ENCODE measurements at regions not wholly inside any gene's neighbourhood (a gene's known extent, or its start where the extent isn't known, plus 50 kb on each side); places are given as distances from the start of the nearest gene placed in this dataset.

DNA sequence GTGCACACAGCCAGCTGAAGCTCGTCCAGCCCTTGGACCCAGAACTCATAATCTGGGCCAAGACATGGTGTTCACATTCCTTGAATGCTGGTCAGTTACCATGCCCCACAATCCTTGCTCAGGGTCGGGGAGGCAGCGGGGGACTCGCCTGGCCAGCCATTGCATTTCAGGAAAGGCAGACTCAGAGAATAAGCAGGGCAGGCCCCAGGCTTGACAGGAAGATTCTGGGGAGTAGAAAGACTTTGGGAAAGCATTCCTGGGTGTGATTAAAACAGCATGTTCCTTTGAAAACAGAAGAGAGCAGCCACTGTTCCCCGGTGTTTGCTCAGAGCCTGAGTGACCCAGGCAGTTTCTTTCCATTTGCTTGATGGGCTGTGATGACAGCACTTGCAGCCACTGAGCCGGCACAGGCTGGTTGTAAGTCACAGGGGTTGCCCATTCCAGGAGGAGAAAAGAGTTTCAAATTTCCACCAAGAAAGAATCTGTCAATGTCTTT lies 473.7 kb downstream of the TYW1 start:
- TF ChIP-seq, protein P1, sequence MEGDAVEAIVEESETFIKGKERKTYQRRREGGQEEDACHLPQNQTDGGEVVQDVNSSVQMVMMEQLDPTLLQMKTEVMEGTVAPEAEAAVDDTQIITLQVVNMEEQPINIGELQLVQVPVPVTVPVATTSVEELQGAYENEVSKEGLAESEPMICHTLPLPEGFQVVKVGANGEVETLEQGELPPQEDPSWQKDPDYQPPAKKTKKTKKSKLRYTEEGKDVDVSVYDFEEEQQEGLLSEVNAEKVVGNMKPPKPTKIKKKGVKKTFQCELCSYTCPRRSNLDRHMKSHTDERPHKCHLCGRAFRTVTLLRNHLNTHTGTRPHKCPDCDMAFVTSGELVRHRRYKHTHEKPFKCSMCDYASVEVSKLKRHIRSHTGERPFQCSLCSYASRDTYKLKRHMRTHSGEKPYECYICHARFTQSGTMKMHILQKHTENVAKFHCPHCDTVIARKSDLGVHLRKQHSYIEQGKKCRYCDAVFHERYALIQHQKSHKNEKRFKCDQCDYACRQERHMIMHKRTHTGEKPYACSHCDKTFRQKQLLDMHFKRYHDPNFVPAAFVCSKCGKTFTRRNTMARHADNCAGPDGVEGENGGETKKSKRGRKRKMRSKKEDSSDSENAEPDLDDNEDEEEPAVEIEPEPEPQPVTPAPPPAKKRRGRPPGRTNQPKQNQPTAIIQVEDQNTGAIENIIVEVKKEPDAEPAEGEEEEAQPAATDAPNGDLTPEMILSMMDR (conservative IDR thresholded peaks at IDR 0.05): no peak
- H3K27ac ChIP-seq: peak overlapping the region; percentile 97

DNA sequence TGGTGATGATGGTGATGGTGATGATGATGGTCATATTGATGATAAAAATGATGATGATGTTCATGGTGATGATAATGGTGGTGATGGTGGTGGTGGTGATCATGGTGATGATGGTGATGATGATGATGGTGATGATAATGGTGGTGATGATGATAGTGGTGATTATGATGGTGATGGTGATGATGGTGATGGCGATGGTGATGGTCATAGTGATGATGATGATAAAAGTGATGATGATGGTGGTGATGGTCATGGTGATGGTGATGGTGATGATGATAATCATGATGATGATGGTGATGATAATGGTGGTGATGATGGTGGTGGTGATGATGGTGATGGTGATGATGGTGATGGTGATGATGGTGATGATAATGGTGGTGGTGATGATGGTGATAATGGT lies 478.7 kb downstream of the TYW1 start:
- TF ChIP-seq, protein P1 (conservative IDR thresholded peaks at IDR 0.05): no peak
- H3K27ac ChIP-seq: no peak overlapping the region

DNA sequence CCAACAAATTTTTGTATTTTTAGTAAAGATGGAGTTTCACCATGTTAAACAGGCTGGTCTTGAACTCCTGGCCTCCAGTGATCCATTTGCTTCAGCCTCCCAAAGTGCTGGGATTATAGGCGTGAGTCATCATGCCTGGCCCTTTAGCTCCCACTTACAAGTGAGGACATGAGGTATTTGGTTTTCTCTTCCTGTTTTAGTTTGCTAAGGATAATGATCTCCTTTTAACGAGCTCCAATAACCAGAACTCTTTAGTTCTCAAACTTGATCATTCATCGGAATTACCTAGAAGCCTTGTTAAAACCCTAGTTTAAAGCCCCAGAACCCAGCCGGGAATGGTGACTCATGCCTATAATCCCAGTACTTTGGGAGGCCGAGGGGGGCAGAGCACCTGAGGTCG lies 481.4 kb downstream of the TYW1 start:
- no peak overlapping the region for H3K27ac ChIP-seq
- TF ChIP-seq, protein P1 (conservative IDR thresholded peaks at IDR 0.05): no peak

DNA sequence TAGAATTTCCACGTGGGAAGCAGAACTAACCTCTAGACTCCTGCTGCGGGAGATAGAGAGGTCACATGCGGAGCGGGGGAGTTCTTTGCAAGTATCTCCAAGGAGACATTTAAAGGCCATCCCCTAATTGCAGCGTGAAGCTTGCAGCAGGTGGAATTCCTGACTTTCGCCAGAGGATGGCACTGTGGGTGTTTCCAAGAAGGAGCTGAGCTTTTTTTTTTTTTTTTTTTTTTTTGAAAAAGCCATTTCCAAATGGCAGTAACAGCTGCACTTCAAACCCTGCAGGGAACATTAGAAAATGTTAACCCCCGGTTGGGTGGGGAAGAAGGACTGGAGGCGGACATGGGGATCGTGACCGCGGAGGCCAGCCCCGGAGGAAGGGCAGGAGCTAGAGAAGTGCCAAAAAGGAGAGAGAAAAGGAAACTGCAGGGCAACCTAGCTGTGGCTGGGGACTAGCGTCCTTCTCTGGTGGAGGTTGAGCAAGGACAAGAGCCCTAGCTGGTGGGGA lies 487.7 kb downstream of the TYW1 start:
- TF ChIP-seq, protein P1 (conservative IDR thresholded peaks at IDR 0.05): peak; percentile 94
- H3K27ac ChIP-seq: no peak overlapping the region

DNA sequence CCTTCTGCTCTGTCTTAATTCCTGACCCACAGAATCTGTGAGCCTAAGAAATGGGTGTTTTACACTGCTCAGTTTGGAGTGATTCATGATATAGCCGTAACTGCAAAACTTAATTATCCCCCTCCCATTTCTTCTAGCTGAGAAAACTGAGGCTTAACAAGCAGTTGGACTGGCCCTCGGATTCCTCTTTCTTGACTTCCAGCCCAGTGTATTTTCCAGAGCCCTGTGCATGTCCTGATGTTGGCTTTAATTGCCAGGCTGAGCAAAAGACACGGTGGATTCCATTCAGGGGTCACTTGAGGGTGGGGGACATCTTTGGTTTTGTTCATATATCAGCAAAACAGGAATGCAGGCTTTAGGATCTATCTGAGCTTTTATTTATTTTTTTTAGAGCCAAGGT lies 489.8 kb downstream of the TYW1 start:
- H3K27ac ChIP-seq: no peak overlapping the region
- TF ChIP-seq, protein P1 (conservative IDR thresholded peaks at IDR 0.05): no peak

DNA sequence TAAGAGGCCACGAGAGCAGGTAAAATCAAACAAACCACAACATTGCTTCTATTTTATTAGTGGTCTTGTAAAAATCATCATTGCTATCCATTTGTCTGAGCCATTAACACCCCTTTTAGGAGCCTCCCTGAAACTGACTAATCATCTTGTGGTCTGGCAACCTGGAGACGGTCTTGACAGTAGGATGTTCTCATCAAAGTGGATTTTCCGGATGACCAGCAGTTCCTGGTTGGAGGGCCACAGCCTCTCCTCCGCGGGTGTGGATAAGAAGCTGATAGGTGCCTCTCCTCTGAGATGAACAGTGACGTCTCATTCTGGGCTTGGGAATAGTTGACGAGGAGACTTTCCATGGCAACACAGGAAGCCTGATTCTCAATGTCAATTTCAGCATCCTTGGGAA lies 490.7 kb downstream of the TYW1 start:
- TF ChIP-seq, protein P1 (conservative IDR thresholded peaks at IDR 0.05): no peak
- no peak overlapping the region for H3K27ac ChIP-seq

DNA sequence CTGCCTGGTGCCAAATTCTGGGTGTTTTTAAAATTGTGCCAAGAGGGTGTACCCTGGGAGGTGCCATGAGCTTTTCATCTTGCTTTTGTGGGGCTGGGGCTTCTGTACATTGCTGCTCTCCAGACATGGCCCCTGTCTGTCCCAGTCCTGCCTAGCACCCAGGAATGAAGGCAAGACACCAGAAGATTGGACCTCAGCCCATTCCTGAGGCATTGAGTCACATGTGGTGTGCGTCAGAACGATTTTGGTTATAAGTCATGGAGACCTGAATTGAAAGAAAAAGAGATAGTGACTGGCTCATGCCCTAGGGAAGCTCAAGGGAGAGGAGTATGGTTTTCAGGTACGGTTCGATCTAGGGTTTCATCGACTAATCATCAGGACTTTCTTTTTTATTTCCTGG lies 493.2 kb downstream of the TYW1 start:
- TF ChIP-seq, protein P1 (conservative IDR thresholded peaks at IDR 0.05): no peak

More for the DNA sequence above, 493.2 kb downstream of the TYW1 start:
- no peak overlapping the region for H3K27ac ChIP-seq

Data from VCaP (cell line).